Fibroblast of villous mesenchyme (primary cell): ENCODE measurements at regions not wholly inside any gene's neighbourhood (a gene's known extent, or its start where the extent isn't known, plus 50 kb on each side); places are given as distances from the start of the nearest gene placed in this dataset.

ENCODE experiments used
- DNase-seq: peaks from one replicate; pipeline ENCODE4 v3.0.0-alpha.2; 2010; ENCODE audit warnings: low read depth
- H3K4me3 ChIP-seq: 2 replicates; pipeline ENCODE4 v1.5.1; 2011; ENCODE audit warnings: low read depth, mild to moderate bottlenecking, low read length
- TF ChIP-seq, protein P1 (sequence below): IDR thresholded peaks from 2 replicates; pipeline ENCODE4 v1.5.1; 2012; ENCODE audit warnings: low read depth, mild to moderate bottlenecking, low read length; ENCODE audit not compliant: insufficient read depth

DNA sequence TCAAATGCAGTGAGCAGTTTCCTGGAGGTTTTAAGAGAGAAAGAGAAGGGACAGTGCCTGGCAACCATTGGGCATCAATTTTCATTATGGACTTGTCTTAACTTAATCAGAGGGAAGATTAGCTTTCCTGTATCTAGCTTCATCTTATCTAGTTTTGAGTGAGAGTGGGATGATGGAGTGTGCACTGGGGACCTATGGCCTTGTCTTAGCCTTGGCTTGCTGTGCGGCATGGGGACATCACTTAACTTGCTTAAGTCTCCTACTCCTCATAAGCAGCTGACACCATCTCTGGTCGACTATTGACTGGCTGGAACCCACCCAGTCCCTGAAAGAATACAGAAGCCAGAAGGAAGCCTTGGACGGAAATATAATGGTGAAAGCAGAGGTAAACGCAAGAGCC lies 344.0 kb downstream of the SOX11 start:
- no peak overlapping the region for H3K4me3 ChIP-seq
- DNase-seq, result no peak
- TF ChIP-seq, protein P1, sequence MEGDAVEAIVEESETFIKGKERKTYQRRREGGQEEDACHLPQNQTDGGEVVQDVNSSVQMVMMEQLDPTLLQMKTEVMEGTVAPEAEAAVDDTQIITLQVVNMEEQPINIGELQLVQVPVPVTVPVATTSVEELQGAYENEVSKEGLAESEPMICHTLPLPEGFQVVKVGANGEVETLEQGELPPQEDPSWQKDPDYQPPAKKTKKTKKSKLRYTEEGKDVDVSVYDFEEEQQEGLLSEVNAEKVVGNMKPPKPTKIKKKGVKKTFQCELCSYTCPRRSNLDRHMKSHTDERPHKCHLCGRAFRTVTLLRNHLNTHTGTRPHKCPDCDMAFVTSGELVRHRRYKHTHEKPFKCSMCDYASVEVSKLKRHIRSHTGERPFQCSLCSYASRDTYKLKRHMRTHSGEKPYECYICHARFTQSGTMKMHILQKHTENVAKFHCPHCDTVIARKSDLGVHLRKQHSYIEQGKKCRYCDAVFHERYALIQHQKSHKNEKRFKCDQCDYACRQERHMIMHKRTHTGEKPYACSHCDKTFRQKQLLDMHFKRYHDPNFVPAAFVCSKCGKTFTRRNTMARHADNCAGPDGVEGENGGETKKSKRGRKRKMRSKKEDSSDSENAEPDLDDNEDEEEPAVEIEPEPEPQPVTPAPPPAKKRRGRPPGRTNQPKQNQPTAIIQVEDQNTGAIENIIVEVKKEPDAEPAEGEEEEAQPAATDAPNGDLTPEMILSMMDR, result no peak

DNA sequence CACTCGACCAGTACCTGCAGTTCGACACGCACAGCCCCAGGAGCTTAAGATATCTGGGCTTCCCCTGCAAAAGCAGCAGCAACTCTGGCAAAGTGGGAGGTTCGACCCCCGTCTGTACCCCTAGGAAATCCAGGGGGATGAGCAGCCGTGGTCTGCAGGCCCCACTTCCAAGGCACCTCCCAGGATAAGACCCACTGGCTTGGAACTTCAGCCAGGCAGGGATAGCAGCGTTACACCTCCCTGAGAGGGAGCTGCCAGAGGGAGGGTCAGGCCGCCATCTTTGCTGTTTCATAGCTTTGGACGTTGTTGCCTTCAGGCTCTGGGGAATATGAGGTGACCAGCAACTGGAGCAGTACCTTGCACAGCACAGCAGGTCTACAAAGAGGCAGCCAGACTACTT lies 351.1 kb downstream of the SOX11 start:
- DNase-seq, result no peak
- TF ChIP-seq, protein P1, result no peak
- no peak overlapping the region for H3K4me3 ChIP-seq

DNA sequence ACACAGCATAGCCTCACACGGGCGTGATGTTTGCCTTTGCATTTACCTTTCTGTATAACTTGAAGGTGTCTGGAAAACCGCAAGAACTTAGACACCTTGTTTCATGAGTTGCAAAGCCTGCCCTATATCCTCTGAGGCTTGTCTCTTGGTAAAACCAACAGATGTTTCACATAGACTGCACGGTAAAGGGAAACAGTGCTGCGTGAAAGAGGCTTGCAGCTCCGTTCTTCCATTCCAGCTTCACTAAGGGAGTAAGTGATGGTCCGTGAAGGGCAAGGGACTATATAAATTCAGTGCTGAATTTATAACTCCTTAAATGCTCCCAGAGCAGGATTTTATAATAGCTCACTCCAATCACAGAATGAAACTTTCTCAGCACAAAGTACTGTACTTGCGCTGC lies 360.5 kb downstream of the SOX11 start:
- no peak for DNase-seq
- no peak overlapping the region for H3K4me3 ChIP-seq
- TF ChIP-seq, protein P1, result no peak

DNA sequence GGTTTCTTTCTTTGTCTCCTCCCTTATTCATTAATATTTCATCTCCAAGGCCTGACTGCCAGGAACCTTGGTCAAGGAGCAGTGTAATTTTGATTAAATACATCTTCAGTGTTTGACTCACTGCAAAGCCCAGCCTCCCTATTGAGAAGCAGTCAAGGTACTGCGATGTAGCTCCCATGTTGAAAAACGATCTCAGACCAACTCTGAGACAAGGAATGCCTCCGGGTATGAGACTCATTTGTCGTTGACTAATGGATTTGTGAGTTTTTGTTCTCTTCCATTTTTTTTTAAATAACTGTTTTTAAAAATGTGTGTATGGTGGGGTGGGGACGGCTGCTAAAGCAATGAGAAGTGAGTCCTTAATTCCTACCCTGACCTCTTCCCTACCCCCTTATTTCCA lies 361.6 kb downstream of the SOX11 start:
- no peak overlapping the region for H3K4me3 ChIP-seq
- TF ChIP-seq, protein P1, result no peak
- DNase-seq, result no peak

DNA sequence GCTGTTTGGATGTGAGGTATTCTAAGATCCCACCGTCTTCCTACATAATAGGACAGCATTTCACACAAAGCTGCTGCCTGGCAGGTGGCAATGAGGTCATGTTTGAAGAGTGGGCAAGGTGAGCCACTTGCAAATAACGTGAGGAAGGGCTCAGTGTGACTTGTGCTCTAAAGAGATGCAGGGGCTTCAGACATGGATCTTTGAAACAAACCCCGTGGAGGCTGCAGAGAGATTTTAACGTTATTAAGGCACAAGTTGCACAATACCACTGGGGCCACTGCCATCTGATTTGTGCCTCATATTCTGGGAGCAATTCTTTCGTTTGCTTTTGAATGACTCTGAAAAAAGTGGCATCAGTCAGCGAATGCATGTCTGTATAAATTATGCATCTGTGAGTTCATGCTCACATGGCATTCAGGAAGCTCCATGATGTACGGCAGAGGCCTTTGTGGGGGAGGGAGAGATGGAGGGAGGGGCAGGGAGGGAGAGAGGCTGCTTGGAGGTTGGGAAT lies 362.0 kb downstream of the SOX11 start:
- no peak overlapping the region for H3K4me3 ChIP-seq
- TF ChIP-seq, protein P1, result no peak
- DNase-seq, result no peak

DNA sequence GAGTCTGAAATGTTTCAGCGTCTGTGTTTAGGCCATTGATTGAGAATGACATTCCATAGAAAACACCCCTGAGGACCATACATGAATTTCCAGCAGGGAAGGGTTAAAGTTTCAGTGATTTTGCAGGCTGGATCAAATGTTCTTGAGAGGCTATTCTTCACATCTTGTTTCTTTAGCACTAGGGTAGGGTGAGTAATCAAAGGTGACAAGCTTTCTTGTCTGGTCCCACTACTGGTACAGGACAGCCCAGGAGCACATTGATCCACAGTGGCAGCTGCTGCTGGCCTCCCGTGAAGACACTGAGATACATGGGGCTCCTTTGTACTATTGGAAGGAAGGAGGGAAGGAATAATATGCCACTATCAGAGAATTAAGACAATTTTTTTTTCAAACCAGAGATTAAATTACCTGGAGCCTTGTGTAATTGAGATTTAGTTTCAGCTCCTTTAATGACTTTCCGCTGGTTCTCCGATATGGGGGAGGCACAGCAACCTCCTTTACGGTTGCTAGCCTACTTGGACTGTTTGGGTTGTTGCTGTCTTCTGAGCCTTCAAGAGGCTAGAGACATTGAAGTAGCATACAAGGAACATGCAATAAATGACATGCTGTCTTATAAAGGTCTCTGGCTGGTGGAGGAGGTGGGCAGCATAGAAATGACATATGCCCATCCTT lies 368.9 kb downstream of the SOX11 start:
- H3K4me3 ChIP-seq, result no peak overlapping the region
- DNase-seq, result no peak
- TF ChIP-seq, protein P1, result no peak

DNA sequence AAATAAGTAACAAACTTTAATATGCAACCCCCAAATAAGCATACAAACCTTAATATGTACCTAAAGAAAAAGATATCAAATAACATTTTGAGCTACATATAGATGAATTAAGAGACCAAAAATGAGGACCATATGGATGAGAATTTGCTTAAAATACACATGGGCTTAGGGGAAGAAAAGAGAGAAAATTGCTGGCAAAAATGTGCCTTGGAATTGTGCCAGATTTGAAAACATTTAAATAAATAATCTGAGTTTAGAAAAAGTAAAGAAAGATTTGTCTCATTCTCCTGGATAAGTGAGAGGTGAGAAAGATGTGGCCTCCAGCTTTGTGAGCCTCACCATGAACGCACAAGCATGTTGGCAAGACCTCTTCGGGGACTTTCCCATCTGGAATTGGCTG lies 372.6 kb downstream of the SOX11 start:
- TF ChIP-seq, protein P1, result no peak
- no peak for DNase-seq
- no peak overlapping the region for H3K4me3 ChIP-seq
